ENCODE measurements at regions not wholly inside any gene's neighbourhood (a gene's known extent, or its start where the extent isn't known, plus 50 kb on each side); places are given as distances from the start of the nearest gene placed in this dataset.

DNA sequence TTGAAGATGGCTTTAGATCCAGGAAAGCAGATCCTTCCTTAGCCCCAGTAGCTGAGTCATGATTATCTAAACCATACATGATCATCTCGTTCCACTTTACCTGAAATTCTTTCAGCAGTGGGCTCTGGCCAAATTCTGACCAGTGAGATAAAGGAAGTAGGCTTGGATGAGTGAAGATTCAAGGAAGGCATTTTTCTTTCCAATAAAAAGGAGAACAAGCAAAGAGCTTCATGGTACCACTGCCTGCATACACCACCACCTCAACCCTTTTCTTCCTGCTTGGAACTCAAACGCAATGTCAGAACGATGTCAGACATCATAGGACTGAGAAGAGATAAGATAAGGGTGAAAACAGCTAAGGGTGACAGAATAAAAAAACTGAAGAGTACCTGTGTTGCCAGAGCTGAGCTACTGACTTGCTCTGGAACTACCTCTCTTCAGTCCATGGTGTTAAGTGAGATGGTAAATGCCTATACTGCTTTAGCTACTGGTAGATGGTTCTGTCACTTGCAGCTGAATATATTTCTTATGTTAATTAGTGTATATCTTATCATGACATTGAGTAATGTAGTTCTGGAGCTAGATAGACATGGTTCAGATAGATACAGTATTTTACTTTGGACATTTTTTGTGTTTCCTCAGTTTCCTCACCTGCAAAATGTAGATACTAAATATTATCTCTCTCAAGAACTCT is 58.7 kb upstream of the ACVR1 start:
- H4K8ac ChIP-seq (ENCODE audit: extremely low read depth, insufficient read depth, low read length), result no peak overlapping the region
- H3K23me2 ChIP-seq (ENCODE audit: low read depth, low read length), result peaks cover 5% of the 10 kb centered on the region
- H3K14ac ChIP-seq (ENCODE audit: insufficient read length), result no peak overlapping the region
- H4K20me1 ChIP-seq (replicated peaks in 1 of 2; ENCODE audit: control insufficient read depth in 1 of 2, insufficient read depth in 2 of 2, low read length in 2 of 2), result no peaks in the 10 kb centered on the region
- no peak overlapping the region for H3K27ac ChIP-seq (ENCODE audit: low read depth, low read length)
- H2AK5ac ChIP-seq (ENCODE audit: low read depth, low read length), result no peak overlapping the region
- ChIA-PET POLR2A (ENCODE audit: partially characterized antibody) (no interaction called here), CTCF (ENCODE audit: partially characterized antibody) (interaction anchor here (0.5 to 2.8 kb wide), 8 partner anchors 10 to 1971 kb away, joined by 3 to 11 read pairs (median 3); no protein-coding TSS in a partner anchor)
- peaks cover 22 to 53% (median 42%) of the 10 kb centered on the region in 4 experiments for H3K27me3 ChIP-seq (replicated peaks in 1 of 4; ENCODE audit: control insufficient read depth in 3 of 4, extremely low read depth in 1 of 4, insufficient read depth in 3 of 4, low read length in 3 of 4)
- no peak overlapping the region for H3K4ac ChIP-seq (replicated peaks; ENCODE audit: insufficient read length, low read depth, low read length)
- 75% methylated on average over 3 of the region's 3 CpGs; no CpG with 5 or more reads in 1 of the 2 experiments for WGBS, 2 experiments (ENCODE audit: extremely low coverage in 1 of 2, insufficient coverage in 1 of 2, insufficient read length in 1 of 2, insufficient replicate concordance in 2 of 2, low coverage in 1 of 2, low lambda C conversion rate in 2 of 2, missing lambda C conversion rate in 1 of 2)
- no peak overlapping the region for H2BK15ac ChIP-seq (ENCODE audit: low read length)
- H3K4me3 ChIP-seq (ENCODE audit: extremely low read depth in 1 of 4, insufficient read depth in 2 of 4, low read depth in 3 of 4, low read length in 4 of 4), result no peak overlapping the region
- H4K91ac ChIP-seq (replicated peaks; ENCODE audit: insufficient read length, low read length), result no peak overlapping the region
- H3K4me2 ChIP-seq (ENCODE audit: insufficient read depth in 1 of 2, low read depth in 2 of 2, low read length in 2 of 2), result no peak overlapping the region
- FAIRE-seq (no peak), DNase-seq (ENCODE audit: low read depth in 1 of 2, low spot score in 2 of 2) (no peak)
- H3K4me1 ChIP-seq (replicated peaks in 1 of 4; ENCODE audit: control insufficient read depth in 3 of 4, insufficient read depth in 4 of 4, low read length in 3 of 4), result peaks cover 3 to 17% (median 9%) of the 10 kb centered on the region in 4 experiments; a peak in 6 of 7 replicates
- no peak overlapping the region for H4K5ac ChIP-seq (ENCODE audit: insufficient read length, low read depth, low read length)
- H3K36me3 ChIP-seq (ENCODE audit: control insufficient read depth in 2 of 4, insufficient read depth in 4 of 4, low read length in 3 of 4), result no peaks in the 10 kb centered on the region
- no peak overlapping the region for H3K9ac ChIP-seq (replicated peaks in 1 of 4; ENCODE audit: extremely low read depth in 1 of 4, low read depth in 3 of 4, low read length in 3 of 4)
- H2BK12ac ChIP-seq (ENCODE audit: low read depth, low read length), result no peak overlapping the region
- H3K18ac ChIP-seq (ENCODE audit: extremely low read depth, low read length), result no peak overlapping the region
- H3K23ac ChIP-seq (ENCODE audit: insufficient read length), result no peak overlapping the region
- no peak for TF ChIP-seq TBP (IDR thresholded peaks at IDR 0.05; ENCODE audit: low read depth, low read length)
- no peak for TF ChIP-seq MAX (IDR thresholded peaks at IDR 0.05)
- no peak for TF ChIP-seq SRF (IDR thresholded peaks at IDR 0.05; ENCODE audit: low read depth, low read length)
- no peak for TF ChIP-seq NRF1 (IDR thresholded peaks at IDR 0.05; ENCODE audit: low read depth, low read length)
- no peak for TF ChIP-seq SIN3A (conservative IDR thresholded peaks at IDR 0.05 in 1 of 2, IDR thresholded peaks at IDR 0.05 in 1 of 2; ENCODE audit: low read depth in 1 of 2, low read length in 2 of 2)
- no peak for TF ChIP-seq RBBP5 (IDR thresholded peaks at IDR 0.05; ENCODE audit: borderline replicate concordance, low read depth, low read length)
- no peak for TF ChIP-seq FOSL1 (IDR thresholded peaks at IDR 0.05; ENCODE audit: insufficient read depth, low read depth, low read length)
- TF ChIP-seq PHF8 (conservative IDR thresholded peaks at IDR 0.05; ENCODE audit: low read depth, low read length), result no peak
- no peak for TF ChIP-seq SIRT6 (IDR thresholded peaks at IDR 0.05; ENCODE audit: low read length)
- H3K9me3 ChIP-seq (ENCODE audit: insufficient read depth in 2 of 2, low read depth in 1 of 2, low read length in 1 of 2), result no peaks in the 10 kb centered on the region
- no peak overlapping the region for H2BK5ac ChIP-seq (ENCODE audit: low read depth, low read length)
- no peaks in the 10 kb centered on the region for H3K79me1 ChIP-seq (ENCODE audit: low read depth, low read length)
- no peak overlapping the region for H2AFZ ChIP-seq (ENCODE audit: low read length)
- no peaks in the 10 kb centered on the region for H3K79me2 ChIP-seq (ENCODE audit: control insufficient read depth in 1 of 2, insufficient read depth in 2 of 2, low read length in 2 of 2)
- no peak overlapping the region for H2BK20ac ChIP-seq (ENCODE audit: low read length)
- H2BK120ac ChIP-seq (replicated peaks; ENCODE audit: low read depth, low read length), result no peak overlapping the region
- H3K56ac ChIP-seq (replicated peaks; ENCODE audit: insufficient read length, low read depth, low read length), result no peak overlapping the region

Measured in H1 (cell line).